Endothelial cell of umbilical vein (primary cell): ENCODE measurements at regions not wholly inside any gene's neighbourhood (a gene's known extent, or its start where the extent isn't known, plus 50 kb on each side); places are given as distances from the start of the nearest gene placed in this dataset.

Experiments used
- BruUV-seq: library from RNA; stranded (reverse); fragments of 400-500 nt; replicated peaks from 2 replicates; lab custom pipeline; 2021; lab: Mats Ljungman, UMichigan
- CTCF ChIA-PET: fragments of 300-600, 350-600 bp; sonication (Branson Sonifier 250); formaldehyde crosslinking; loops from one replicate; lab custom pipeline; 2021; ENCODE audit warnings: antibody characterized with exemption, inconsistent platforms; lab: Charles Lee
- POLR2A ChIA-PET: fragments of 300-600, 350-600 bp; sonication (Branson Sonifier 250); formaldehyde crosslinking; loops from one replicate; lab custom pipeline; 2021; ENCODE audit warnings: antibody characterized with exemption, inconsistent platforms; lab: Charles Lee
- DNase-seq: peaks from one replicate; pipeline ENCODE4 v3.0.0-alpha.2; 2011; ENCODE audit warnings: low read depth, low spot score
- FAIRE-seq: peaks from 2 replicates; lab custom pipeline; 2011; peaks lifted over from hg19 to GRCh38; lab: Jason Lieb, UNC
- H2AFZ ChIP-seq: 2 replicates; pipeline ENCODE4 v1.6.0; 2012; ENCODE audit warnings: low read depth, low read length, control low read depth, inconsistent platforms
- H3K27ac ChIP-seq: 2 replicates; pipeline ENCODE4 v1.5.1; 2011; ENCODE audit warnings: low read depth, mild to moderate bottlenecking, control low read depth, low read length, moderate library complexity; ENCODE audit not compliant: insufficient read depth
- H3K27me3 ChIP-seq, 2 experiments: 2 replicates each; pipeline versions ENCODE4 v1.6.0 to v1.6.1; 2011; ENCODE audit warnings: low read length in 2 of 2, mixed read lengths in 1 of 2; ENCODE audit not compliant: control insufficient read depth in 2 of 2, insufficient read depth in 2 of 2
- H3K36me3 ChIP-seq, 2 experiments: 2 replicates in 1 of 2; 3 replicates in 1 of 2; pipeline ENCODE4 v1.5.1; 2011; ENCODE audit warnings: low read length in 2 of 2, mild to moderate bottlenecking in 1 of 2, moderate library complexity in 1 of 2; ENCODE audit not compliant: control insufficient read depth in 2 of 2, insufficient read depth in 2 of 2; ENCODE audit errors: extremely low read depth in 1 of 2
- H3K4me1 ChIP-seq: 3 replicates; pipeline ENCODE4 v1.5.1; 2011; ENCODE audit warnings: mild to moderate bottlenecking, low read length; ENCODE audit not compliant: control insufficient read depth, insufficient read depth; ENCODE audit errors: extremely low read depth
- H3K4me2 ChIP-seq: 2 replicates; pipeline ENCODE4 v1.6.1; 2011; ENCODE audit warnings: low read length, control low read depth, mixed read lengths; ENCODE audit not compliant: insufficient read depth
- H3K4me3 ChIP-seq, 3 experiments: fragments of 200-600 bp in 1 of 3; sonication (generic), shearing (Covaris generic) in 1 of 3; replicated peaks in 1 of 3; 2 replicates each; pipeline ENCODE4 v1.5.1; 2011 to 2016; ENCODE audit warnings: control low read depth in 3 of 3, low read length in 3 of 3, mild to moderate bottlenecking in 2 of 3, inconsistent platforms in 1 of 3, low read depth in 1 of 3, moderate library complexity in 1 of 3; ENCODE audit not compliant: insufficient read depth in 1 of 3
- H3K79me2 ChIP-seq: 2 replicates; pipeline ENCODE4 v1.6.0; 2012; ENCODE audit warnings: low read length, inconsistent platforms; ENCODE audit not compliant: control insufficient read depth, insufficient read depth
- H3K9ac ChIP-seq: replicated peaks from 2 replicates; pipeline ENCODE3; 2011; ENCODE audit warnings: low read length, control low read depth; ENCODE audit not compliant: insufficient read depth; ENCODE audit errors: extremely low read depth
- H3K9me1 ChIP-seq: replicated peaks from 3 replicates; pipeline ENCODE4 v1.6.0; 2011; ENCODE audit warnings: mild to moderate bottlenecking, low read length; ENCODE audit not compliant: control insufficient read depth, insufficient read depth; ENCODE audit errors: extremely low read depth
- H3K9me3 ChIP-seq: replicated peaks from 2 replicates; pipeline ENCODE4 v1.5.1; 2012; ENCODE audit warnings: low read length, inconsistent platforms; ENCODE audit not compliant: control insufficient read depth, insufficient read depth
- H4K20me1 ChIP-seq: replicated peaks from 2 replicates; pipeline ENCODE3; 2011; ENCODE audit warnings: mild to moderate bottlenecking, low read length; ENCODE audit not compliant: control insufficient read depth, insufficient read depth; ENCODE audit errors: extremely low read depth
- EZH2 ChIP-seq: IDR thresholded peaks from 2 replicates; pipeline ENCODE4 v1.6.1; 2012; ENCODE audit warnings: borderline replicate concordance, low read depth, mild to moderate bottlenecking, moderate library complexity, low read length, inconsistent platforms; ENCODE audit not compliant: severe bottlenecking
- FOS ChIP-seq: IDR thresholded peaks from 2 replicates; pipeline ENCODE4 v1.6.1; 2011; ENCODE audit warnings: mild to moderate bottlenecking, low read length, moderate library complexity, borderline replicate concordance; ENCODE audit not compliant: insufficient read depth
- GATA2 ChIP-seq: IDR thresholded peaks from 2 replicates; pipeline ENCODE4 v1.7.0; 2011; ENCODE audit warnings: low read depth, mild to moderate bottlenecking, moderate library complexity, mixed read lengths, low read length; ENCODE audit not compliant: insufficient read length, insufficient read depth
- JUN ChIP-seq: IDR thresholded peaks from 2 replicates; pipeline ENCODE4 v1.6.1; 2011; ENCODE audit warnings: borderline replicate concordance, low read depth; ENCODE audit not compliant: insufficient read length, insufficient read depth
- MYC ChIP-seq: IDR thresholded peaks from one replicate; pipeline ENCODE4 v1.6.1; 2011; ENCODE audit warnings: mild to moderate bottlenecking, low read depth, low read length
- POLR2A ChIP-seq: IDR thresholded peaks from 2 replicates; pipeline ENCODE4 v1.6.1; 2012; ENCODE audit warnings: low read depth, mild to moderate bottlenecking, control low read depth, low read length
- POLR2AphosphoS5 ChIP-seq: IDR thresholded peaks from 2 replicates; pipeline ENCODE4 v1.6.1; 2012; ENCODE audit warnings: low read depth, mild to moderate bottlenecking, control low read depth, low read length, moderate library complexity; ENCODE audit not compliant: insufficient read depth
- dilution Hi-C: fragments of 300-500 bp; cut with MboI; formaldehyde crosslinking; loops from one replicate; pipeline ENCODE4 v1.15.0; 2019; ENCODE audit warnings: low sequenced_read_pairs; ENCODE audit not compliant: extremely low pct_ligation_motif_present
- intact Hi-C: fragments of 100-400 bp; cut with micrococcal nuclease; formaldehyde crosslinking; loops from one replicate; pipeline ENCODE4 v1.10.0; 2022
- TF ChIP-seq, protein P1 (sequence below): IDR thresholded peaks from 2 replicates; pipeline ENCODE4 v1.6.1; 2011; ENCODE audit not compliant: insufficient read depth, insufficient read length
- TF ChIP-seq, protein P2 (sequence below), 2 donors: IDR thresholded peaks; 1 replicate in 1 of 2; 2 replicates in 1 of 2; pipeline ENCODE4 v1.5.1; 2011; ENCODE audit warnings: low read length in 2 of 2, mild to moderate bottlenecking in 2 of 2, moderate library complexity in 2 of 2, control low read depth in 1 of 2, inconsistent platforms in 1 of 2, low read depth in 1 of 2; ENCODE audit not compliant: insufficient read depth in 1 of 2; ENCODE audit errors: extremely low read depth in 1 of 2

DNA sequence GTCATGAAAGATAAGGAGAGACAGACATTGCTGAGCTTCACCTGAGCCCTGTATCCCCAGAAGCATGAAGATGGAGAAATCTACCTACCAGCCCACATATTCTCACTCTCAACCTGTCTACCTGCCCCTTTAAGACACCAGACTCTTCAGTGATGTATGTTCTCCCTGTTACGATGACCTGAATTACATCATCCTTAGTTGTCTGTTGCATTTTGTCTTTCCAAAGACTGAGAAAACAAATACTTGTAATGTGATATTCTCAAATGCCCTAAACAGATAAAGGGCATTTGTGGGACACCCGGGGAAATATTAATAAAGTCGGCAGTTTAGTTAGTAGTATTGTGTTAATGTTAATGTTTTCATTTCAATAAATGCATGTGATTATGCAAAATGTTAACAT lies 305.8 kb upstream of the IGFBP3 start:
- POLR2A ChIA-PET = no interaction called here
- no peak for FAIRE-seq

More for the DNA sequence above, 305.8 kb upstream of the IGFBP3 start:
- Histone ChIP-seq H3K79me2 (no peaks in the 10 kb centered on the region), H3K9ac (no peak overlapping the region), H3K4me2 (no peak overlapping the region), H2AFZ (no peak overlapping the region), H3K9me3 (no peaks in the 10 kb centered on the region), H3K27me3 (no peaks in the 10 kb centered on the region), H3K4me1 (no peaks in the 10 kb centered on the region), H4K20me1 (no peaks in the 10 kb centered on the region), H3K9me1 (no peaks in the 10 kb centered on the region), H3K4me3 (no peak overlapping the region), H3K36me3 (no peaks in the 10 kb centered on the region), H3K27ac (no peak overlapping the region)
- CTCF ChIA-PET = no interaction called here
- BruUV-seq = no TSS peak
- TF ChIP-seq, protein P1, sequence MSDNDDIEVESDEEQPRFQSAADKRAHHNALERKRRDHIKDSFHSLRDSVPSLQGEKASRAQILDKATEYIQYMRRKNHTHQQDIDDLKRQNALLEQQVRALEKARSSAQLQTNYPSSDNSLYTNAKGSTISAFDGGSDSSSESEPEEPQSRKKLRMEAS = no peak
- TF ChIP-seq EZH2 (no peak), GATA2 (no peak), POLR2AphosphoS5 (no peak), JUN (no peak), MYC (no peak), POLR2A (no peak), FOS (no peak)
- TF ChIP-seq, protein P2, sequence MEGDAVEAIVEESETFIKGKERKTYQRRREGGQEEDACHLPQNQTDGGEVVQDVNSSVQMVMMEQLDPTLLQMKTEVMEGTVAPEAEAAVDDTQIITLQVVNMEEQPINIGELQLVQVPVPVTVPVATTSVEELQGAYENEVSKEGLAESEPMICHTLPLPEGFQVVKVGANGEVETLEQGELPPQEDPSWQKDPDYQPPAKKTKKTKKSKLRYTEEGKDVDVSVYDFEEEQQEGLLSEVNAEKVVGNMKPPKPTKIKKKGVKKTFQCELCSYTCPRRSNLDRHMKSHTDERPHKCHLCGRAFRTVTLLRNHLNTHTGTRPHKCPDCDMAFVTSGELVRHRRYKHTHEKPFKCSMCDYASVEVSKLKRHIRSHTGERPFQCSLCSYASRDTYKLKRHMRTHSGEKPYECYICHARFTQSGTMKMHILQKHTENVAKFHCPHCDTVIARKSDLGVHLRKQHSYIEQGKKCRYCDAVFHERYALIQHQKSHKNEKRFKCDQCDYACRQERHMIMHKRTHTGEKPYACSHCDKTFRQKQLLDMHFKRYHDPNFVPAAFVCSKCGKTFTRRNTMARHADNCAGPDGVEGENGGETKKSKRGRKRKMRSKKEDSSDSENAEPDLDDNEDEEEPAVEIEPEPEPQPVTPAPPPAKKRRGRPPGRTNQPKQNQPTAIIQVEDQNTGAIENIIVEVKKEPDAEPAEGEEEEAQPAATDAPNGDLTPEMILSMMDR (IDR thresholded peaks at IDR 0.05; ENCODE audit: extremely low read depth in 1 of 2, insufficient read depth in 1 of 2, low read depth in 1 of 2, low read length in 2 of 2) = no peak
- no peak for DNase-seq
- intact Hi-C loops = no loop called here
- dilution Hi-C loops = no loop called here
